ENCODE measurements at regions not wholly inside any gene's neighbourhood (a gene's known extent, or its start where the extent isn't known, plus 50 kb on each side); places are given as distances from the start of the nearest gene placed in this dataset.

GRCh38 chr9:11794984-11795383 is 898.2 kb upstream of the TYRP1 start:
- TF ChIP-seq CTCF (conservative IDR thresholded peaks at IDR 0.05; ENCODE audit: low read depth, low read length), result no peak
- H3K4me3 ChIP-seq (ENCODE audit: low read length), result no peak overlapping the region

GRCh38 chr9:11805969-11806368 is 887.2 kb upstream of the TYRP1 start:
- no peak for DNase-seq (ENCODE audit: low read depth)
- no peak for TF ChIP-seq CTCF (conservative IDR thresholded peaks at IDR 0.05; ENCODE audit: low read depth, low read length)
- H3K4me3 ChIP-seq (ENCODE audit: low read length), result no peak overlapping the region

More at GRCh38 chr9:11794984-11795383, 898.2 kb upstream of the TYRP1 start:
- no peak for DNase-seq (ENCODE audit: low read depth)

GRCh38 chr9:11821306-11821975 is 871.7 kb upstream of the TYRP1 start:
- TF ChIP-seq CTCF (conservative IDR thresholded peaks at IDR 0.05; ENCODE audit: low read depth, low read length), result no peak
- DNase-seq (ENCODE audit: low read depth), result no peak
- H3K4me3 ChIP-seq (ENCODE audit: low read length), result no peak overlapping the region

- H3K4me3 ChIP-seq (ENCODE audit: low read length), result no peak overlapping the region
- no peak for TF ChIP-seq CTCF (conservative IDR thresholded peaks at IDR 0.05; ENCODE audit: low read depth, low read length)
- no peak for DNase-seq (ENCODE audit: low read depth)
Observed at GRCh38 chr9:11828201-11828600, 865.0 kb upstream of the TYRP1 start.

GRCh38 chr9:11833056-11833455 is 860.1 kb upstream of the TYRP1 start:
- DNase-seq (ENCODE audit: low read depth), result no peak
- H3K4me3 ChIP-seq (ENCODE audit: low read length), result no peak overlapping the region
- TF ChIP-seq CTCF (conservative IDR thresholded peaks at IDR 0.05; ENCODE audit: low read depth, low read length), result no peak

- TF ChIP-seq CTCF (conservative IDR thresholded peaks at IDR 0.05; ENCODE audit: low read depth, low read length), result no peak
- DNase-seq (ENCODE audit: low read depth), result no peak
- H3K4me3 ChIP-seq (ENCODE audit: low read length), result no peak overlapping the region
Observed at GRCh38 chr9:11868795-11869194, 824.4 kb upstream of the TYRP1 start.

GRCh38 chr9:11871852-11872251 is 821.3 kb upstream of the TYRP1 start:
- no peak for DNase-seq (ENCODE audit: low read depth)
- TF ChIP-seq CTCF (conservative IDR thresholded peaks at IDR 0.05; ENCODE audit: low read depth, low read length), result no peak
- no peak overlapping the region for H3K4me3 ChIP-seq (ENCODE audit: low read length)

Data from retinal pigment epithelial cell (primary cell).